RWPE2 (cell line): ENCODE measurements at regions not wholly inside any gene's neighbourhood (a gene's known extent, or its start where the extent isn't known, plus 50 kb on each side); places are given as distances from the start of the nearest gene placed in this dataset.

Experiments used
- ATAC-seq: fragments of 200-7000 bp; cut with Tn5 transposase; 3 replicates; pipeline ENCODE4 v1.9.1; 2021; ENCODE audit warnings: low read depth
- DNase-seq: peaks from one replicate; pipeline ENCODE4 v3.0.0-alpha.2; 2020; ENCODE audit warnings: low spot score
- H3K27ac ChIP-seq: fragments of 450-650 bp; 2 replicates; pipeline ENCODE4 v1.5.1; 2017; ENCODE audit warnings: mild to moderate bottlenecking; ENCODE audit not compliant: poor library complexity, severe bottlenecking
- H3K27me3 ChIP-seq: fragments of 250-450 bp; sonication (Bioruptor Pico); 2 replicates; pipeline ENCODE4 v1.5.1; 2021; ENCODE audit warnings: mild to moderate bottlenecking, moderate library complexity; ENCODE audit not compliant: insufficient read depth, poor library complexity, severe bottlenecking
- H3K36me3 ChIP-seq: fragments of 250-450 bp; sonication (Bioruptor Pico); 2 replicates; pipeline ENCODE4 v1.5.1; 2020; ENCODE audit warnings: low read depth, mild to moderate bottlenecking, moderate library complexity
- H3K4me1 ChIP-seq: fragments of 250-450 bp; sonication (Bioruptor Pico); 2 replicates; pipeline ENCODE4 v1.5.1; 2021; ENCODE audit warnings: mild to moderate bottlenecking, moderate library complexity; ENCODE audit not compliant: insufficient read depth, poor library complexity, severe bottlenecking
- H3K4me3 ChIP-seq: fragments of 250-450 bp; sonication (Bioruptor Pico); 2 replicates; pipeline ENCODE4 v1.5.1; 2021; ENCODE audit warnings: mild to moderate bottlenecking, moderate library complexity; ENCODE audit not compliant: severe bottlenecking
- H3K9me3 ChIP-seq: fragments of 250-450 bp; sonication (Bioruptor Pico); 2 replicates; pipeline ENCODE4 v1.5.1; 2021; ENCODE audit warnings: mild to moderate bottlenecking, moderate library complexity; ENCODE audit not compliant: severe bottlenecking
- TF ChIP-seq, protein P1 (sequence below): fragments of 450-650 bp; IDR thresholded peaks from one replicate; pipeline ENCODE4 v1.5.1; 2017; ENCODE audit warnings: mild to moderate bottlenecking, moderate library complexity; ENCODE audit not compliant: poor library complexity, severe bottlenecking

DNA sequence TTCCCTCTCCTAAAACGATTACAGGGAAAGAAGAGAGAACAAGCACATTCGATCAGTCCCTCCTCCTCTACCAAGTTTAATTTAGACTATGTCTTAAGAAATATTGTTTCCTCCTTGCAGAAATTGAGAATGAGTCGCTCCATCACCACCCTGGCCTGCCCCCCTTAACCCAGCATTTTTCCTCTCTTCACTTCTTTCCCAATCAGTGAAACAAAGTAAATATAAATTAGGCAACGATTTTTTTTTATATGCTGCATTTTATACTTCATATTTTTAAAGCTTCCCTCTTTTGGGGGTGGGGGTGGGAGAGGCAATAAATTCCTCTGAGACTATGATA is 300.0 kb downstream of the SPRY2 start:
- ATAC-seq (no peak), DNase-seq (no peak)
- H3K27ac ChIP-seq, result peak overlapping the region; percentile 81
- H3K9me3 ChIP-seq, result no peaks in the 10 kb centered on the region
- no peak overlapping the region for H3K4me3 ChIP-seq
- TF ChIP-seq, protein P1, sequence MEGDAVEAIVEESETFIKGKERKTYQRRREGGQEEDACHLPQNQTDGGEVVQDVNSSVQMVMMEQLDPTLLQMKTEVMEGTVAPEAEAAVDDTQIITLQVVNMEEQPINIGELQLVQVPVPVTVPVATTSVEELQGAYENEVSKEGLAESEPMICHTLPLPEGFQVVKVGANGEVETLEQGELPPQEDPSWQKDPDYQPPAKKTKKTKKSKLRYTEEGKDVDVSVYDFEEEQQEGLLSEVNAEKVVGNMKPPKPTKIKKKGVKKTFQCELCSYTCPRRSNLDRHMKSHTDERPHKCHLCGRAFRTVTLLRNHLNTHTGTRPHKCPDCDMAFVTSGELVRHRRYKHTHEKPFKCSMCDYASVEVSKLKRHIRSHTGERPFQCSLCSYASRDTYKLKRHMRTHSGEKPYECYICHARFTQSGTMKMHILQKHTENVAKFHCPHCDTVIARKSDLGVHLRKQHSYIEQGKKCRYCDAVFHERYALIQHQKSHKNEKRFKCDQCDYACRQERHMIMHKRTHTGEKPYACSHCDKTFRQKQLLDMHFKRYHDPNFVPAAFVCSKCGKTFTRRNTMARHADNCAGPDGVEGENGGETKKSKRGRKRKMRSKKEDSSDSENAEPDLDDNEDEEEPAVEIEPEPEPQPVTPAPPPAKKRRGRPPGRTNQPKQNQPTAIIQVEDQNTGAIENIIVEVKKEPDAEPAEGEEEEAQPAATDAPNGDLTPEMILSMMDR, result no peak
- H3K27me3 ChIP-seq, result no peaks in the 10 kb centered on the region
- H3K36me3 ChIP-seq, result no peaks in the 10 kb centered on the region
- peaks cover 30% of the 10 kb centered on the region for H3K4me1 ChIP-seq

DNA sequence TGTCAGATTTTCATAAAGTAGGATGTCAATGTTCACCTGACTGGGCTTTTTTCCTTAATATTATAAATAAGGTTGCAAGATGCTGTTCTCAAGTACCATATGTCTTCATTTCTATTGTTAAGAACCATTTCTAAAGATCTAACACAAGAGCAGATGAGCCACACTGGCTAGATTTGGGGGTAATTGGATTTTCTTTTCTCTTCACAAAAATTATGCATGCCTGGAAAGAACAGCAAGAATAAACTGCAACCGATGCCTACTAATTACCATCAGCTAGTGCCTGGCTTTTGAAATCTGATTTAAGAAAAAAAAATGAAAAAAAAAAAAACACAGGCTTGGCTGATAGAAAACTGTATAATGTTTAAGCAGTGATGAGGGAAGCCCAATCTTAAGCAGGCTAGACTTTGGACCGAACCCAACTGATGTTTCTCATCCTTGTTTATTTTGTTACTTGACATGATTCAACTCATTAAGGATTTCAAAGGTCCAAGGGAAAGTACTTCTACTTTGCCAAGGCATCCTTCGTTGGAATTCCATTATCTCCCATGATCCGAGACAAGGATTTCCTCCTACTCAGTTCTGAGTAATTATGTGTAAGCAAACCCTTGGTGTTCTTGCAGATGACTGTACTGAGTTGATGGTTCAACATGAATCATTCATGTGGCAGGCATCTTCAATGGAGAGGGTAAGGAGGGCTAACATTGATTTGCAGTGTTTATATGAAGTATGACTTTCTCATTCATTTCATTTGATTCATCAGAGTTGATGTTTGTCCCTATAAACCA is 300.5 kb downstream of the SPRY2 start:
- TF ChIP-seq, protein P1, result no peak
- ATAC-seq (peak; percentile 94), DNase-seq (no peak)
- no peaks in the 10 kb centered on the region for H3K9me3 ChIP-seq
- H3K4me1 ChIP-seq, result peaks cover 30% of the 10 kb centered on the region
- H3K27ac ChIP-seq, result peak overlapping the region; percentile 81
- no peaks in the 10 kb centered on the region for H3K27me3 ChIP-seq
- H3K36me3 ChIP-seq, result no peaks in the 10 kb centered on the region
- no peak overlapping the region for H3K4me3 ChIP-seq

DNA sequence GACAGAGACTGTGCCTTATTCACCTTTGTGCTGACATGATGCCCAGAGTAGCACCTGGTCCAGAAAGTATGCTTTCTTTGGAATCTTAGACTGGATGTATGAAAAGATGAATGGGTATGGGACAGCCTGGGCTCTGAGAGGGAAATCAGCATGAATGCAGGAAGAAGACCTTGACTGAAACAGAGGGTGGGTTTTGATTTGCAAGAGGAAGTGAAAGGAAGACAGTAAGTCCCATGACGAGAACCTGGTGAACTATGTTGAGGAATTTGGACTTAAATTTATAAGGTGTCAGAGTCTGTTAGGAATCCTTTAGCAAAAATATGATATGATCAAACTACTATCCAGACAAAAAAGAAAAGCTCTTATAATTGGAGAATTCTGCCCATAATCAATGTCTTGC is 301.9 kb downstream of the SPRY2 start:
- Histone ChIP-seq H3K36me3 (no peaks in the 10 kb centered on the region), H3K27me3 (no peaks in the 10 kb centered on the region), H3K4me1 (peaks cover 30% of the 10 kb centered on the region), H3K9me3 (no peaks in the 10 kb centered on the region), H3K27ac (peak overlapping the region; percentile 63), H3K4me3 (no peak overlapping the region)
- ATAC-seq (no peak), DNase-seq (no peak)
- TF ChIP-seq, protein P1, result no peak

DNA sequence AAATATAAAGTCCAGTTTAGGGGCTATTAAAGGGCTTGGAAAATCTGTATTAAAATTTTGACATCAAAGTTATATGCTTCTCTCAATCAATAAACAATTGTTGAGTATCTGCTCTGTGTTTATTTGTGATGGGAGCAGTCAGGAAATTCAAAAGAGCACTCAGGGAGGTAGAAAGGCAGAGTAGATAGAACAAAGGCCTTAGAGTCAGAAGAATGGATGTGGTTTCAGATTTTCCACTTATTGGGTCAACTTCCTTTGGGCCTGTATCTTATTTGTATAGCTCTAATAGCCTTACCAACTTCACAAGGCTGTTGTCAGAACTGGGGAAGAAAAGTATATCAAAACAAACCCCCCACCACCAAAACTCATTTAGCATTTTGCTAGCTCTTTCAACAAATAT is 302.6 kb downstream of the SPRY2 start:
- peak overlapping the region; percentile 63 for H3K27ac ChIP-seq
- H3K27me3 ChIP-seq, result no peaks in the 10 kb centered on the region
- ATAC-seq (no peak), DNase-seq (no peak)
- H3K36me3 ChIP-seq, result no peaks in the 10 kb centered on the region
- no peaks in the 10 kb centered on the region for H3K9me3 ChIP-seq
- no peak overlapping the region for H3K4me3 ChIP-seq
- peaks cover 30% of the 10 kb centered on the region for H3K4me1 ChIP-seq
- TF ChIP-seq, protein P1, result no peak

DNA sequence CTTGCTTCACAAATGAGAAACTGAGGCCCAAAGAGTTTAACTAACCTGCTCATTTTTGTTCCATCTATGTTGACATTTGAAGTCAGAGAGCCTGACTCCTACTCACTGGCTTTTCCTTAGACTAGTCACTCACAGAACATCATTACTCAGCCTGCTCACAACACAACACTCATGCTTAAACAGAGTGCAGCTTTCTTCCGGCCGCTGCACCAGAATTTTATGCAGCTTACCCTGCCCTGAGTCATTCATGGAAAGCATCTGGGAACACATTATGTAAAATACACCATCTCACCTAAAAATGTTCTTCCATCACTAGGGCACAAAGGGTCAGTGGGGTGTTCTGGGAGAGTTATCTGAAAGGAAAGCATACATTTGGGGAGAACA is 303.4 kb downstream of the SPRY2 start:
- Histone ChIP-seq H3K4me1 (peaks cover 30% of the 10 kb centered on the region), H3K27me3 (no peaks in the 10 kb centered on the region), H3K9me3 (no peaks in the 10 kb centered on the region), H3K4me3 (no peak overlapping the region), H3K27ac (peak overlapping the region; percentile 63), H3K36me3 (no peaks in the 10 kb centered on the region)
- TF ChIP-seq, protein P1, result no peak
- ATAC-seq (peak; percentile 88), DNase-seq (peak; percentile 42)
